ENCODE measurements at regions not wholly inside any gene's neighbourhood (a gene's known extent, or its start where the extent isn't known, plus 50 kb on each side); places are given as distances from the start of the nearest gene placed in this dataset.

- intact Hi-C loops (cut with micrococcal nuclease), result no loop called here
Measured at GRCh38 chr1:244255426-244255965, 196.2 kb downstream of the ADSS2 start.

GRCh38 chr1:244256086-244256676 lies 195.5 kb downstream of the ADSS2 start:
- intact Hi-C loops (cut with micrococcal nuclease), result no loop called here

GRCh38 chr1:244264163-244264562 lies 187.5 kb downstream of the ADSS2 start:
- intact Hi-C loops (cut with micrococcal nuclease), result no loop called here

- intact Hi-C loops (cut with micrococcal nuclease), result no loop called here
Measured at GRCh38 chr1:244265507-244265906, 186.2 kb downstream of the ADSS2 start.

- intact Hi-C loops (cut with micrococcal nuclease), result no loop called here
Measured at GRCh38 chr1:244269169-244269568, 182.5 kb downstream of the ADSS2 start.

GRCh38 chr1:244271004-244271403 lies 180.7 kb downstream of the ADSS2 start:
- intact Hi-C loops (cut with micrococcal nuclease), result loop anchor here (5.0 kb wide), 3 partner anchors 224 to 849 kb away; no protein-coding TSS in a partner anchor

- intact Hi-C loops (cut with micrococcal nuclease), result loop anchor here (5.0 kb wide), 3 partner anchors 224 to 849 kb away; no protein-coding TSS in a partner anchor
Measured at GRCh38 chr1:244271691-244272308, 179.9 kb downstream of the ADSS2 start.

- intact Hi-C loops (cut with micrococcal nuclease), result loop anchor here (1.0 to 5.0 kb wide), 6 partner anchors 27 to 928 kb away; no protein-coding TSS in a partner anchor
Measured at GRCh38 chr1:244272471-244273261, 179.0 kb downstream of the ADSS2 start.

- intact Hi-C loops (cut with micrococcal nuclease), result loop anchor here (1.0 to 5.0 kb wide), 6 partner anchors 26 to 929 kb away; no protein-coding TSS in a partner anchor
Measured at GRCh38 chr1:244273262-244273844, 178.4 kb downstream of the ADSS2 start.

GRCh38 chr1:244273845-244274619 lies 177.7 kb downstream of the ADSS2 start:
- intact Hi-C loops (cut with micrococcal nuclease), result loop anchor here (1.0 to 5.0 kb wide), 6 partner anchors 25 to 930 kb away; no protein-coding TSS in a partner anchor

GRCh38 chr1:244276646-244277045 lies 175.1 kb downstream of the ADSS2 start:
- intact Hi-C loops (cut with micrococcal nuclease), result no loop called here

- intact Hi-C loops (cut with micrococcal nuclease), result no loop called here
Measured at GRCh38 chr1:244280201-244280600, 171.5 kb downstream of the ADSS2 start.

- intact Hi-C loops (cut with micrococcal nuclease), result no loop called here
Measured at GRCh38 chr1:244280859-244281258, 170.8 kb downstream of the ADSS2 start.

GRCh38 chr1:244283772-244284171 lies 167.9 kb downstream of the ADSS2 start:
- intact Hi-C loops (cut with micrococcal nuclease), result no loop called here

GRCh38 chr1:244284641-244285156 lies 167.0 kb downstream of the ADSS2 start:
- intact Hi-C loops (cut with micrococcal nuclease), result no loop called here

- intact Hi-C loops (cut with micrococcal nuclease), result no loop called here
Measured at GRCh38 chr1:244286341-244286740, 165.4 kb downstream of the ADSS2 start.

- intact Hi-C loops (cut with micrococcal nuclease), result no loop called here
Measured at GRCh38 chr1:244287726-244288125, 164.0 kb downstream of the ADSS2 start.

- intact Hi-C loops (cut with micrococcal nuclease), result no loop called here
Measured at GRCh38 chr1:244288663-244289062, 163.0 kb downstream of the ADSS2 start.

- intact Hi-C loops (cut with micrococcal nuclease), result loop anchor here (10.0 kb wide), 1 partner anchor 55 kb away; no protein-coding TSS in a partner anchor
Measured at GRCh38 chr1:244289991-244290785, 161.5 kb downstream of the ADSS2 start.
